Trophoblast cell (in vitro differentiated cells and primary cell): ENCODE measurements at regions not wholly inside any gene's neighbourhood (a gene's known extent, or its start where the extent isn't known, plus 50 kb on each side); places are given as distances from the start of the nearest gene placed in this dataset.

Experiments
- DNase-seq, 2 donors: peaks; one replicate each; pipeline ENCODE4 v3.0.0-alpha.2; 2016
- H2AFZ ChIP-seq: 2 replicates; pipeline ENCODE4 v1.6.1; 2013; ENCODE audit warnings: low read length, moderate library complexity, mild to moderate bottlenecking; ENCODE audit not compliant: insufficient read depth, poor library complexity
- H2AK5ac ChIP-seq: 2 replicates; pipeline ENCODE4 v1.6.1; 2013; ENCODE audit warnings: mild to moderate bottlenecking, low read length
- H2BK120ac ChIP-seq: 2 replicates; pipeline ENCODE4 v1.6.1; 2013; ENCODE audit warnings: low read length, mild to moderate bottlenecking, moderate library complexity; ENCODE audit not compliant: insufficient read depth, poor library complexity
- H2BK12ac ChIP-seq: 2 replicates; pipeline ENCODE4 v1.6.1; 2013; ENCODE audit warnings: mild to moderate bottlenecking, low read length, moderate library complexity
- H2BK5ac ChIP-seq: 2 replicates; pipeline ENCODE4 v1.6.1; 2013; ENCODE audit warnings: low read length, low read depth, moderate library complexity, mild to moderate bottlenecking; ENCODE audit not compliant: poor library complexity
- H3K14ac ChIP-seq: 2 replicates; pipeline ENCODE4 v1.6.1; 2013; ENCODE audit warnings: mild to moderate bottlenecking, low read length
- H3K18ac ChIP-seq: 2 replicates; pipeline ENCODE4 v1.6.1; 2013; ENCODE audit warnings: mild to moderate bottlenecking, low read length
- H3K23ac ChIP-seq: 2 replicates; pipeline ENCODE4 v1.6.1; 2013; ENCODE audit warnings: low read length
- H3K27ac ChIP-seq: 2 replicates; pipeline ENCODE4 v1.5.1; 2013; ENCODE audit warnings: low read depth, mild to moderate bottlenecking, inconsistent platforms, low read length, moderate library complexity
- H3K27me3 ChIP-seq: 2 replicates; pipeline ENCODE4 v1.6.1; 2013; ENCODE audit warnings: inconsistent platforms, mild to moderate bottlenecking, low read length, moderate library complexity; ENCODE audit not compliant: insufficient read depth
- H3K36me3 ChIP-seq, 2 experiments: 1 replicate in 1 of 2; 2 replicates in 1 of 2; pipeline ENCODE4 v1.6.1; 2013; ENCODE audit warnings: low read length in 2 of 2, mild to moderate bottlenecking in 2 of 2, moderate library complexity in 1 of 2; ENCODE audit not compliant: insufficient read depth in 2 of 2, control insufficient read depth in 1 of 2
- H3K4ac ChIP-seq: 2 replicates; pipeline ENCODE4 v1.6.1; 2013; ENCODE audit warnings: low read depth, mild to moderate bottlenecking, low read length, moderate library complexity
- H3K4me1 ChIP-seq, 2 experiments: 1 replicate in 1 of 2; 2 replicates in 1 of 2; pipeline ENCODE4 v1.6.1; 2013; ENCODE audit warnings: low read length in 2 of 2, mild to moderate bottlenecking in 2 of 2, moderate library complexity in 1 of 2; ENCODE audit not compliant: insufficient read depth in 2 of 2, control insufficient read depth in 1 of 2
- H3K4me2 ChIP-seq: 2 replicates; pipeline ENCODE4 v1.6.1; 2013; ENCODE audit warnings: inconsistent platforms, mild to moderate bottlenecking, low read length, moderate library complexity
- H3K4me3 ChIP-seq: 2 replicates; pipeline ENCODE4 v1.5.1; 2013; ENCODE audit warnings: mild to moderate bottlenecking, low read depth, low read length, inconsistent platforms
- H3K79me1 ChIP-seq: one replicate; pipeline ENCODE4 v1.6.1; 2013; ENCODE audit warnings: low read length
- H3K79me2 ChIP-seq: 2 replicates; pipeline ENCODE4 v1.6.1; 2013; ENCODE audit warnings: low read length, mild to moderate bottlenecking; ENCODE audit not compliant: control insufficient read depth, insufficient read depth, poor library complexity
- H3K9ac ChIP-seq: 2 replicates; pipeline ENCODE4 v1.6.1; 2013; ENCODE audit warnings: mild to moderate bottlenecking, low read length
- H3K9me3 ChIP-seq: 2 replicates; pipeline ENCODE4 v1.6.1; 2013; ENCODE audit warnings: low read depth, mild to moderate bottlenecking, control low read depth, inconsistent platforms, low read length; ENCODE audit not compliant: insufficient read depth
- H4K12ac ChIP-seq: 2 replicates; pipeline ENCODE4 v1.6.1; 2013; ENCODE audit warnings: low read depth, mild to moderate bottlenecking, low read length, moderate library complexity
- H4K8ac ChIP-seq: 2 replicates; pipeline ENCODE4 v1.6.1; 2013; ENCODE audit warnings: low read depth, mild to moderate bottlenecking, low read length, moderate library complexity
- H4K91ac ChIP-seq: one replicate; pipeline ENCODE4 v1.6.1; 2013; ENCODE audit warnings: low read depth, mild to moderate bottlenecking, low read length, moderate library complexity
- WGBS: extraction: QIAGEN DNeasy Blood & Tissue Kit; methylation state at CpG from one replicate; pipeline ENCODE4 v1.1.7; 2013; ENCODE audit warnings: missing lambda C conversion rate; ENCODE audit not compliant: insufficient read length, insufficient coverage; ENCODE audit errors: extremely low coverage; 5-methylcytosine and 5-hydroxymethylcytosine counted together

DNA sequence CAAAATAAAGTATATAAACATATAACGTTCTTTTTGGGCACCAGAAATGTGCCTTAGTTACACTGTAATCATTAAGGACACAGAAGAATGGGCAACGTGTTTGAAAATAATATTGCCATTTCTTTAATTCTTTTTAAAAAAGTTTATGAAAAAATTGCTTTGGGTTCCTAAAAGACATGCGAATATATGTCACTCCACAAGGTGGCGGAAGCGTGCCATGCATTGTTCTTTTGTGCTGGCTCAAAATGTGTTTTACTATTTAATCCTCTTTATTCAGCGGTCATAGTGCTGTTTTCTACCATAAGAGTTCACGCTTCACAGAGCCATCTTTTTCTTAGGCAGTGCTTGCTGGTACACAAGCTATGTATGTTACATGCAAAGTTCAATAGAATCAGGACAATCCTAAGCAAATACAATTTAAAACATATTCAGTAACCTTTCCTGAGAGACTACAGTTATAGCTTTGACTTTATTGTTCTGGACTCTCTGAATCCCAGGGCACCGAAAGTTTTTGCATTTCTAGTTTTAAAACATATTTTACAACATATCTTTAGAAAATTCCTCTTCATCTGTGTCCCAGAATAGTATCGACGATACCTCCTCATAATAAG lies 147.8 kb upstream of the ERBB4 start:
- no peak overlapping the region for H3K9ac ChIP-seq
- no peak overlapping the region for H2AK5ac ChIP-seq
- no peak overlapping the region for H2BK5ac ChIP-seq
- H4K8ac ChIP-seq: no peak overlapping the region
- H3K4me3 ChIP-seq: no peak overlapping the region
- no peak overlapping the region for H4K12ac ChIP-seq
- no peak overlapping the region for H4K91ac ChIP-seq
- no peak overlapping the region for H3K4me2 ChIP-seq
- no peak overlapping the region for H2AFZ ChIP-seq
- no CpG with 5 or more reads among the region's 10 CpGs for WGBS
- no peak overlapping the region for H3K18ac ChIP-seq
- peaks cover 3% of the 10 kb centered on the region in 2 experiments for H3K4me1 ChIP-seq
- DNase-seq: peak; percentile 54 to 82
- H3K14ac ChIP-seq: no peak overlapping the region
- no peak overlapping the region for H3K27ac ChIP-seq
- no peaks in the 10 kb centered on the region for H3K27me3 ChIP-seq
- H3K79me2 ChIP-seq: no peaks in the 10 kb centered on the region
- H3K9me3 ChIP-seq: no peaks in the 10 kb centered on the region
- no peak overlapping the region for H3K23ac ChIP-seq
- H2BK12ac ChIP-seq: no peak overlapping the region
- no peak overlapping the region for H3K4ac ChIP-seq
- no peaks in the 10 kb centered on the region for H3K36me3 ChIP-seq
- H3K79me1 ChIP-seq: no peaks in the 10 kb centered on the region
- no peak overlapping the region for H2BK120ac ChIP-seq

DNA sequence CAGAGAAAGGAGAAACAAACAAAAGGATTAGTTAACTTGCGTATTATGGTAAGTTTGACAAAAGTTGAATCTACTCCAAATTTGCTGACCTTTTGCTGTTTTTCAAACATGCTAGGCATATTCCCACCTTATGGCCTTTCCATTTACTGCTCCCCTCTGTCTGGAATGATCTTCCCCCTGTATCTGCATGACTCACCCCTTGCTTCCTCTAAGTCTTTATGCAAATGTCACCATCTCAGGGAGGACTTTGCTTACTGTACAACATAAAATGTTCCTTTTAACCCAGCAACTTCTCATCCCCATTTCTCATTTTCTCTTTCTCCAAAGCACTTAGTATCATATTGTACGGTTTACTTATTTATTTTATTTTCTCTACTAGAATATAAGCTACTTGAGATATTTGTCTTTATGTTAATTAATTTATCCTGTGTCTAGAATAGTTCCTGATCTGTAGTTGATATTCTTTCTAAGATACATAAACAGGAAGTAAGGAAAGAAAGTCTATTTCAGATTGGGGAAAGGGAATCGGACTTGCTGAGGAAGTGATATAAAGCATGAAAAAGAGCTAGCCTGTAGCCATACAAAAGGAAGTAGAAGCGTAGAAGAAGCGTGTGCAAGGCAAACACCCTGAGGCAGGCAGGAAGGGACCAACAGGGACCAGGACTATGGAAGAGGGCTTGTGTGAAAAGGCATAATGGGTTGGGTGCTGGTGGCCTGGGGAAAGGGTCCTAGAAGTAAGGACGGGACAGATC lies 144.9 kb upstream of the ERBB4 start:
- no CpG with 5 or more reads among the region's 6 CpGs for WGBS
- H3K4me3 ChIP-seq: no peak overlapping the region
- H3K9ac ChIP-seq: no peak overlapping the region
- H3K36me3 ChIP-seq: no peaks in the 10 kb centered on the region
- H3K4ac ChIP-seq: no peak overlapping the region
- H2AK5ac ChIP-seq: no peak overlapping the region
- no peak overlapping the region for H4K8ac ChIP-seq
- no peak overlapping the region for H2BK12ac ChIP-seq
- H4K91ac ChIP-seq: no peak overlapping the region
- no peak overlapping the region for H3K14ac ChIP-seq
- no peak overlapping the region for H2BK120ac ChIP-seq
- no peaks in the 10 kb centered on the region for H3K79me1 ChIP-seq
- no peak overlapping the region for H3K18ac ChIP-seq
- no peak overlapping the region for H4K12ac ChIP-seq
- DNase-seq: no peak
- no peak overlapping the region for H3K4me2 ChIP-seq
- H3K27ac ChIP-seq: no peak overlapping the region
- H3K23ac ChIP-seq: no peak overlapping the region
- H3K9me3 ChIP-seq: no peaks in the 10 kb centered on the region
- H3K79me2 ChIP-seq: no peaks in the 10 kb centered on the region
- no peaks in the 10 kb centered on the region for H3K27me3 ChIP-seq
- no peak overlapping the region for H2AFZ ChIP-seq
- H2BK5ac ChIP-seq: no peak overlapping the region
- H3K4me1 ChIP-seq: peaks cover 3% of the 10 kb centered on the region in 2 experiments

DNA sequence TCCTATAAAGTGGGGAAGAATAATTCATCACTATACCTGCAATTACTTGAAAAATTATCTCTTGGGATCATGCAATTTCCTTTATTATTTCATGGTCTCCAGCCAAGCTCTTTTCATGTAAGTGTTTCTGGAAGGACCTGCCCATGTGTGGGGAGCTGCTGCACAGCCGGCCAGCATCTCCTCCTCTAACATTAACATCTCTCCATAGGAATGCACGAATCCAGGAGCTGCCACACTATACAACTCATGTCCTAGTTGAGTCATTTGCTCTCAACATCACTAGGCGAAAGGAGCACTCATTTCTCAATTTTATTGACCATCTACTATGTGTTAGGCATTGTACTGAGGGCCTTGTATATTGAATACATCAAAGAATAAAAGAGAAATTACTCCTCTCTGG lies 144.3 kb upstream of the ERBB4 start:
- Histone ChIP-seq H3K18ac (no peak overlapping the region), H3K27ac (no peak overlapping the region), H4K91ac (no peak overlapping the region), H3K14ac (no peak overlapping the region), H3K4me3 (no peak overlapping the region), H3K9me3 (no peaks in the 10 kb centered on the region), H3K27me3 (no peaks in the 10 kb centered on the region), H3K23ac (no peak overlapping the region), H2AK5ac (no peak overlapping the region), H2BK120ac (no peak overlapping the region), H3K9ac (no peak overlapping the region), H2AFZ (no peak overlapping the region), H3K4me1 (peaks cover 3% of the 10 kb centered on the region in 2 experiments), H3K36me3 (no peaks in the 10 kb centered on the region), H3K79me2 (no peaks in the 10 kb centered on the region), H4K12ac (no peak overlapping the region), H2BK5ac (no peak overlapping the region), H2BK12ac (no peak overlapping the region), H3K4me2 (no peak overlapping the region), H3K79me1 (no peaks in the 10 kb centered on the region), H4K8ac (no peak overlapping the region), H3K4ac (no peak overlapping the region)
- no peak for DNase-seq
- no CpG with 5 or more reads among the region's 3 CpGs for WGBS

DNA sequence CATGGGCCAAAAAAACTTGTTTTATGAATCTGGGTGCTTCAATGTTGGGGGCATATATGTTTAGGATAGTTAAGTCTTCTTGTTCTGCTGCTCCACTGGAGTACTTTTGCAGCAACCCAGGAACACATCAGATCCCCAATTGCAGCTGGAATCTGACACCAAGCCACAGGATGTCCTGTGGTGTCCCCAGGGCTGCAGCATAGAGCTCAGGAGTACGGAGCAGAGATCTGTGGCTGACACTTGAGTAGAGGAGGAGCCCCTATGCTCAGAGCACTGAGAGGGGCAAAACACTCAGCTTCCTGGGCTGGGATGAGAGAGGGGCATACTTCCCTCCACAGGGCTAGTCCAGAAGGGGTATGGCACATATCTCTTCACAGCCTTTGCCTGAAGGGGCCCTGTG lies 138.9 kb upstream of the ERBB4 start:
- DNase-seq: no peak
- Histone ChIP-seq H3K4me3 (no peak overlapping the region), H4K91ac (no peak overlapping the region), H3K4me2 (no peak overlapping the region), H3K14ac (no peak overlapping the region), H3K4ac (no peak overlapping the region), H4K12ac (no peak overlapping the region), H3K18ac (no peak overlapping the region), H4K8ac (no peak overlapping the region), H3K23ac (no peak overlapping the region), H2BK12ac (no peak overlapping the region), H3K79me1 (no peaks in the 10 kb centered on the region), H3K27me3 (no peaks in the 10 kb centered on the region), H2BK5ac (no peak overlapping the region), H3K27ac (no peak overlapping the region), H2BK120ac (no peak overlapping the region), H3K9me3 (no peaks in the 10 kb centered on the region), H3K9ac (no peak overlapping the region), H3K4me1 (no peaks in the 10 kb centered on the region), H2AK5ac (no peak overlapping the region), H2AFZ (no peak overlapping the region), H3K79me2 (no peaks in the 10 kb centered on the region), H3K36me3 (no peaks in the 10 kb centered on the region)
- WGBS: no CpG with 5 or more reads among the region's 1 CpG
